T-cell (primary cell): ENCODE measurements at regions not wholly inside any gene's neighbourhood (a gene's known extent, or its start where the extent isn't known, plus 50 kb on each side); places are given as distances from the start of the nearest gene placed in this dataset.

ENCODE experiments used
- ATAC-seq, 4 experiments: fragments of 200-7000 bp in 3 of 4; fragments of 150-1000 bp in 1 of 4; cut with Tn5 transposase; replicated peaks in 1 of 4; 1 replicate in 3 of 4; 2 replicates in 1 of 4; pipeline ENCODE4 v1.10.0; 2021; ENCODE audit warnings: moderate library complexity in 3 of 4, mild to moderate bottlenecking in 2 of 4, moderate number of reproducible peaks in 1 of 4
- CTCF ChIA-PET, 2 donors: fragments of 300-600 bp; sonication (Branson Sonifier 250); formaldehyde crosslinking; loops; one replicate each; lab custom pipeline; 2022; ENCODE audit warnings: antibody characterized with exemption in 2 of 2; lab: Charles Lee
- POLR2A ChIA-PET, 2 donors: fragments of 300-600 bp; sonication (Branson Sonifier 250); formaldehyde crosslinking; loops; one replicate each; lab custom pipeline; 2022; ENCODE audit warnings: antibody characterized with exemption in 2 of 2; lab: Charles Lee
- DNase-seq, 35 experiments: peaks; one replicate each; pipeline versions ENCODE4 v3.0.0 to v3.0.0-alpha.2; 2013 to 2023
- H3K27ac ChIP-seq: one replicate; pipeline ENCODE4 v1.5.1; 2013; ENCODE audit warnings: low read length
- H3K27me3 ChIP-seq, 2 experiments: replicated peaks in 1 of 2; 1 replicate in 1 of 2; 2 replicates in 1 of 2; pipeline versions ENCODE4 v1.6.1 to v1.7.0; 2013; ENCODE audit warnings: low read length in 1 of 2, mixed read lengths in 1 of 2; ENCODE audit not compliant: control insufficient read depth in 2 of 2, insufficient read depth in 2 of 2; ENCODE audit errors: extremely low read depth in 1 of 2
- H3K36me3 ChIP-seq, 2 donors: 1 replicate in 1 of 2; 2 replicates in 1 of 2; pipeline versions ENCODE4 v1.6.1 to v1.7.0; 2013; ENCODE audit warnings: low read length in 1 of 2; ENCODE audit not compliant: control insufficient read depth in 2 of 2, insufficient read depth in 1 of 2; ENCODE audit errors: extremely low read depth in 1 of 2
- H3K4me1 ChIP-seq, 2 experiments: 1 replicate in 1 of 2; 2 replicates in 1 of 2; pipeline versions ENCODE4 v1.6.1 to v1.7.0; 2013; ENCODE audit warnings: low read length in 2 of 2, mixed read lengths in 1 of 2; ENCODE audit not compliant: insufficient read depth in 2 of 2, control insufficient read depth in 1 of 2; ENCODE audit errors: extremely low read depth in 1 of 2
- H3K4me3 ChIP-seq, 2 donors: 1 replicate in 1 of 2; 2 replicates in 1 of 2; pipeline versions ENCODE4 v1.5.1 to v1.7.0; 2013; ENCODE audit warnings: mild to moderate bottlenecking in 2 of 2, low read length in 1 of 2, moderate library complexity in 1 of 2; ENCODE audit not compliant: control insufficient read depth in 1 of 2; ENCODE audit errors: extremely low read depth in 1 of 2
- H3K9me3 ChIP-seq: 2 replicates; pipeline ENCODE4 v1.7.0; 2013
- H3K27ac Mint-ChIP-seq, 2 donors: one replicate each; pipeline ENCODE4 v1.8.0; 2020 to 2021; ENCODE audit warnings: mild to moderate bottlenecking in 2 of 2, mixed read lengths in 2 of 2
- H3K27me3 Mint-ChIP-seq, 2 donors: one replicate each; pipeline ENCODE4 v1.8.0; 2021 to 2022; ENCODE audit warnings: mixed read lengths in 2 of 2
- H3K36me3 Mint-ChIP-seq: one replicate; pipeline ENCODE4 v1.8.0; 2021; ENCODE audit warnings: mixed read lengths
- H3K4me1 Mint-ChIP-seq, 3 donors: one replicate each; pipeline ENCODE4 v1.8.0; 2020 to 2022; ENCODE audit warnings: mixed read lengths in 3 of 3, mild to moderate bottlenecking in 1 of 3
- H3K4me3 Mint-ChIP-seq, 3 donors: one replicate each; pipeline ENCODE4 v1.8.0; 2020 to 2022; ENCODE audit warnings: mild to moderate bottlenecking in 3 of 3, mixed read lengths in 3 of 3, moderate library complexity in 3 of 3
- H3K9me3 Mint-ChIP-seq, 3 donors: one replicate each; pipeline ENCODE4 v1.8.0; 2020 to 2022; ENCODE audit warnings: mixed read lengths in 3 of 3
- WGBS: methylation state at CpG from one replicate; pipeline ENCODE4 v1.1.5; 2013; ENCODE audit warnings: missing lambda C conversion rate; ENCODE audit not compliant: insufficient coverage; 5-methylcytosine and 5-hydroxymethylcytosine counted together

- WGBS = 100% methylated on average over 2 of the region's 2 CpGs
- no peak overlapping the region for H3K4me3 ChIP-seq
- no peaks in the 10 kb centered on the region for H3K36me3 ChIP-seq
- no peaks in the 10 kb centered on the region for H3K9me3 ChIP-seq
- H3K27me3 ChIP-seq = no peaks in the 10 kb centered on the region
- Mint-ChIP-seq H3K4me1 (no peaks in the 10 kb centered on the region), H3K36me3 (no peaks in the 10 kb centered on the region), H3K27ac (no peak overlapping the region), H3K9me3 (no peaks in the 10 kb centered on the region), H3K4me3 (no peak overlapping the region), H3K27me3 (no peaks in the 10 kb centered on the region)
- H3K27ac ChIP-seq = no peak overlapping the region
- ChIA-PET POLR2A (interaction anchor here in 1 of 2 donors (0.6 kb wide), 1 partner anchor 19 kb away, joined by 3 read pairs; no protein-coding TSS in a partner anchor), CTCF (interaction anchor here in 1 of 2 donors (1.0 kb wide), 1 partner anchor 8 kb away, joined by 4 read pairs; no protein-coding TSS in a partner anchor)
- ATAC-seq (no peak), DNase-seq (no peak)
- no peaks in the 10 kb centered on the region for H3K4me1 ChIP-seq
Measured at GRCh38 chr6:134478764-134479399, 161.0 kb upstream of the SGK1 start.

GRCh38 chr6:134477991-134478635, 160.2 kb upstream of the SGK1 start:
- H3K27me3 ChIP-seq = no peaks in the 10 kb centered on the region
- Mint-ChIP-seq H3K4me3 (no peak overlapping the region), H3K4me1 (no peaks in the 10 kb centered on the region), H3K27ac (no peak overlapping the region), H3K9me3 (no peaks in the 10 kb centered on the region), H3K27me3 (no peaks in the 10 kb centered on the region), H3K36me3 (no peaks in the 10 kb centered on the region)
- ChIA-PET POLR2A (interaction anchor here in 1 of 2 donors (0.6 kb wide), 1 partner anchor 12 kb away, joined by 3 read pairs; no protein-coding TSS in a partner anchor), CTCF (interaction anchor here in 1 of 2 donors (0.5 to 0.7 kb wide), 3 partner anchors 11 to 37 kb away, joined by 3 to 4 read pairs (median 3); no protein-coding TSS in a partner anchor)
- ATAC-seq = no peak
- no peaks in the 10 kb centered on the region for H3K4me1 ChIP-seq
- H3K36me3 ChIP-seq = no peaks in the 10 kb centered on the region
- no peak for DNase-seq
- H3K9me3 ChIP-seq = no peaks in the 10 kb centered on the region
- 85% methylated on average over 3 of the region's 8 CpGs for WGBS
- no peak overlapping the region for H3K27ac ChIP-seq
- no peak overlapping the region for H3K4me3 ChIP-seq

GRCh38 chr6:134474955-134475354, 157.0 kb upstream of the SGK1 start:
- no peak overlapping the region for H3K4me3 Mint-ChIP-seq
- H3K27ac ChIP-seq = no peak overlapping the region
- ChIA-PET POLR2A (no interaction called here), CTCF (interaction anchor here in 1 of 2 donors (0.5 kb wide), 1 partner anchor 10 kb away, joined by 3 read pairs; no protein-coding TSS in a partner anchor)
- H3K4me1 Mint-ChIP-seq = peaks cover 0 to 8% (median 0%) of the 10 kb centered on the region in 3 donors
- no peaks in the 10 kb centered on the region for H3K4me1 ChIP-seq
- no peaks in the 10 kb centered on the region for H3K9me3 Mint-ChIP-seq
- H3K27me3 ChIP-seq = no peaks in the 10 kb centered on the region
- no peak overlapping the region for H3K4me3 ChIP-seq
- no peak for DNase-seq
- H3K36me3 ChIP-seq = no peaks in the 10 kb centered on the region
- WGBS = 100% methylated on average over 3 of the region's 9 CpGs
- no peaks in the 10 kb centered on the region for H3K36me3 Mint-ChIP-seq
- ATAC-seq = no peak
- H3K9me3 ChIP-seq = no peaks in the 10 kb centered on the region
- H3K27ac Mint-ChIP-seq = no peak overlapping the region
- H3K27me3 Mint-ChIP-seq = no peaks in the 10 kb centered on the region

- H3K4me1 ChIP-seq = no peaks in the 10 kb centered on the region
- ATAC-seq = no peak
- Mint-ChIP-seq H3K9me3 (no peaks in the 10 kb centered on the region), H3K27ac (no peak overlapping the region), H3K4me3 (no peak overlapping the region), H3K36me3 (no peaks in the 10 kb centered on the region), H3K4me1 (peaks cover 0 to 8% (median 0%) of the 10 kb centered on the region in 3 donors), H3K27me3 (no peaks in the 10 kb centered on the region)
- no peak overlapping the region for H3K27ac ChIP-seq
- POLR2A ChIA-PET = no interaction called here
- CTCF ChIA-PET = no interaction called here
- WGBS = no CpG with 5 or more reads among the region's 1 CpG
- DNase-seq = no peak
- no peaks in the 10 kb centered on the region for H3K9me3 ChIP-seq
- no peak overlapping the region for H3K4me3 ChIP-seq
- no peaks in the 10 kb centered on the region for H3K27me3 ChIP-seq
- no peaks in the 10 kb centered on the region for H3K36me3 ChIP-seq
Measured at GRCh38 chr6:134472661-134473060, 154.7 kb upstream of the SGK1 start.

- ChIA-PET CTCF (no interaction called here), POLR2A (no interaction called here)
- no peak overlapping the region for H3K27ac ChIP-seq
- Mint-ChIP-seq H3K4me1 (peaks cover 0 to 8% (median 0%) of the 10 kb centered on the region in 3 donors), H3K27ac (no peak overlapping the region), H3K4me3 (no peak overlapping the region), H3K27me3 (no peaks in the 10 kb centered on the region), H3K36me3 (no peaks in the 10 kb centered on the region), H3K9me3 (no peaks in the 10 kb centered on the region)
- H3K27me3 ChIP-seq = no peaks in the 10 kb centered on the region
- no peak overlapping the region for H3K4me3 ChIP-seq
- DNase-seq (no peak), ATAC-seq (no peak)
- no CpG with 5 or more reads among the region's 3 CpGs for WGBS
- H3K9me3 ChIP-seq = no peaks in the 10 kb centered on the region
- H3K36me3 ChIP-seq = no peaks in the 10 kb centered on the region
- no peaks in the 10 kb centered on the region for H3K4me1 ChIP-seq
Measured at GRCh38 chr6:134472046-134472445, 154.1 kb upstream of the SGK1 start.

GRCh38 chr6:134470457-134470975, 152.6 kb upstream of the SGK1 start:
- 71% methylated on average over 1 of the region's 3 CpGs for WGBS

More at GRCh38 chr6:134470457-134470975, 152.6 kb upstream of the SGK1 start:
- DNase-seq (no peak), ATAC-seq (no peak)
- CTCF ChIA-PET = interaction anchor here (0.6 to 0.7 kb wide), 2 partner anchors 26 to 183 kb away, joined by 3 read pairs; no protein-coding TSS in a partner anchor
- no peaks in the 10 kb centered on the region for H3K9me3 ChIP-seq
- no peak overlapping the region for H3K27ac Mint-ChIP-seq
- POLR2A ChIA-PET = no interaction called here
- peaks cover 0 to 8% (median 0%) of the 10 kb centered on the region in 3 donors for H3K4me1 Mint-ChIP-seq
- no peaks in the 10 kb centered on the region for H3K36me3 Mint-ChIP-seq
- H3K9me3 Mint-ChIP-seq = no peaks in the 10 kb centered on the region
- H3K27me3 Mint-ChIP-seq = no peaks in the 10 kb centered on the region
- no peaks in the 10 kb centered on the region for H3K36me3 ChIP-seq
- H3K4me3 Mint-ChIP-seq = no peak overlapping the region
- no peaks in the 10 kb centered on the region for H3K4me1 ChIP-seq
- no peaks in the 10 kb centered on the region for H3K27me3 ChIP-seq
- H3K27ac ChIP-seq = no peak overlapping the region
- no peak overlapping the region for H3K4me3 ChIP-seq
